ENCODE measurements at regions not wholly inside any gene's neighbourhood (a gene's known extent, or its start where the extent isn't known, plus 50 kb on each side); places are given as distances from the start of the nearest gene placed in this dataset.

DNA sequence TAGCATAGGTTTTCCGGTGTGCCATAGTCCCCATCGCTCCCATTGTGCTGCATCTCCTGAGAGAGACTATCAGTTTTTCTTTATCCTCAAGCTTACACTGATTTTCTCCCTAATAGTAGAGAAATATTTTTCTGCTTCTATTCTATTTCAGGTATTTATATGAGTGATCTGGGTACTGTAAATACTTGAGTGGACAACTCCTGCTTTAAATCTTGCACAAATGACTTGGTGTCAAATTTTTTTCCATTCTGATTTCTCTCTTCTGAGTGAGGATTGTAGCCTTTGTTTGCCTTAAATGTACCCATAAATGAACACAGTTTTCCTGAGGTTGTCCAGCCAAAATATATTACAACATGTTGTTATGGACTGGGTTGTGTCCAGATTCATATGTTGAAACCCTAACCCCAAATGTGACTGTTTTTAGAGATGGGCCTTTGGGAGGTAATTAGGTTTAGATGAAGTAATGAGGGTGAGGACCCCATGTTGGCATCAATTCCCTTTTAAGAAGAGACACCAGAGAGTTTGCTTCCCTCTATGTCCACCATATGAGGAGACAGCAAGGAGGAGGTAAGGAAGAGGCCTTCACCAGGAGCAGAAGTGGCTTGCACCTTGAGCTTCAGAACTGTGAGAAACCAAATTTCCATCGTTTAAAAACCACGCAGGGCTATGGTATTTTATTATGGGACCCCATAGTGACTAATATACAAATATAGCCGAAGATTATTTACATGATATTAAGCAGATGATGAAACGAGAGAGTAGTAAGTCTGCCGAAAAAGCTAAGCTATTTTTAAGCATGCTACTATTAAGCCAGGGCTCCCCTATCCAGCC is 336.4 kb upstream of the MPDZ start:
- Histone ChIP-seq H2BK5ac (ENCODE audit: insufficient read length, low read length) (no peak overlapping the region), H3K27ac (ENCODE audit: insufficient read length, low read depth, low read length) (no peak overlapping the region), H3K4ac (ENCODE audit: low read depth, low read length) (no peak overlapping the region), H2BK120ac (ENCODE audit: low read depth, low read length, poor library complexity, severe bottlenecking) (no peak overlapping the region), H3K56ac (ENCODE audit: insufficient read length, low read depth, low read length) (no peak overlapping the region), H3K9ac (ENCODE audit: extremely low read depth, insufficient read length, low read length) (no peak overlapping the region), H4K20me1 (ENCODE audit: control insufficient read depth, insufficient read depth, insufficient read length) (no peaks in the 10 kb centered on the region), H3T11ph (ENCODE audit: low read length) (no peak overlapping the region), H4K5ac (ENCODE audit: insufficient read length, low read depth, low read length) (no peak overlapping the region), H3K23me2 (ENCODE audit: insufficient read length, low read depth, low read length, poor library complexity, severe bottlenecking) (no peaks in the 10 kb centered on the region), H3K14ac (ENCODE audit: insufficient read depth, low read length) (no peak overlapping the region), H3K23ac (ENCODE audit: insufficient read length, low read depth, low read length) (no peak overlapping the region), H2AFZ (ENCODE audit: low read length) (no peak overlapping the region), H3K4me1 (ENCODE audit: insufficient read depth, low read length) (no peaks in the 10 kb centered on the region), H3K79me1 (ENCODE audit: insufficient read depth, low read depth, low read length, poor library complexity, severe bottlenecking) (no peaks in the 10 kb centered on the region), H2AK5ac (ENCODE audit: insufficient read length, low read length) (no peak overlapping the region), H4K8ac (replicated peaks; ENCODE audit: insufficient read length, low read depth, low read length) (no peak overlapping the region), H3K79me2 (ENCODE audit: insufficient read depth, low read length) (no peaks in the 10 kb centered on the region), H3K9me3 (ENCODE audit: control insufficient read depth, low read depth, low read length) (no peaks in the 10 kb centered on the region), H2BK20ac (ENCODE audit: low read depth, low read length, poor library complexity, severe bottlenecking) (no peak overlapping the region), H4K91ac (ENCODE audit: insufficient read length, low read depth, low read length) (no peak overlapping the region), H3K4me2 (ENCODE audit: insufficient read depth, insufficient read length, low read length) (no peak overlapping the region), H3K18ac (ENCODE audit: insufficient read length, low read depth, low read length) (no peak overlapping the region), H2BK12ac (ENCODE audit: insufficient read length, low read depth, low read length) (no peak overlapping the region), H3K27me3 (ENCODE audit: insufficient read depth, low read length) (no peaks in the 10 kb centered on the region), H2BK15ac (ENCODE audit: low read depth, low read length) (no peak overlapping the region)
- Mint-ChIP-seq H3K9me3 (no peaks in the 10 kb centered on the region; a peak in 1 of 5 replicates), H3K36me3 (ENCODE audit: insufficient read depth in 1 of 3, low read depth in 3 of 3) (no peaks in the 10 kb centered on the region; a peak in 1 of 7 replicates), H3K27me3 (ENCODE audit: low read depth) (no peaks in the 10 kb centered on the region; the same call in 1 of the 2 replicates), H3K4me3 (no peak overlapping the region), H3K27ac (no peak overlapping the region), H3K4me1 (peaks cover 5 to 6% of the 10 kb centered on the region in 2 experiments; a peak in 3 of 4 replicates)
- DNase-seq = no peak
- TF ChIP-seq, protein P1, sequence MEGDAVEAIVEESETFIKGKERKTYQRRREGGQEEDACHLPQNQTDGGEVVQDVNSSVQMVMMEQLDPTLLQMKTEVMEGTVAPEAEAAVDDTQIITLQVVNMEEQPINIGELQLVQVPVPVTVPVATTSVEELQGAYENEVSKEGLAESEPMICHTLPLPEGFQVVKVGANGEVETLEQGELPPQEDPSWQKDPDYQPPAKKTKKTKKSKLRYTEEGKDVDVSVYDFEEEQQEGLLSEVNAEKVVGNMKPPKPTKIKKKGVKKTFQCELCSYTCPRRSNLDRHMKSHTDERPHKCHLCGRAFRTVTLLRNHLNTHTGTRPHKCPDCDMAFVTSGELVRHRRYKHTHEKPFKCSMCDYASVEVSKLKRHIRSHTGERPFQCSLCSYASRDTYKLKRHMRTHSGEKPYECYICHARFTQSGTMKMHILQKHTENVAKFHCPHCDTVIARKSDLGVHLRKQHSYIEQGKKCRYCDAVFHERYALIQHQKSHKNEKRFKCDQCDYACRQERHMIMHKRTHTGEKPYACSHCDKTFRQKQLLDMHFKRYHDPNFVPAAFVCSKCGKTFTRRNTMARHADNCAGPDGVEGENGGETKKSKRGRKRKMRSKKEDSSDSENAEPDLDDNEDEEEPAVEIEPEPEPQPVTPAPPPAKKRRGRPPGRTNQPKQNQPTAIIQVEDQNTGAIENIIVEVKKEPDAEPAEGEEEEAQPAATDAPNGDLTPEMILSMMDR (conservative IDR thresholded peaks at IDR 0.05) = no peak
- WGBS (ENCODE audit: extremely low coverage, insufficient read length, low lambda C conversion rate) = no CpG with 5 or more reads among the region's 7 CpGs
